ENCODE measurements at regions not wholly inside any gene's neighbourhood (a gene's known extent, or its start where the extent isn't known, plus 50 kb on each side); places are given as distances from the start of the nearest gene placed in this dataset.

GRCh38 chrX:21266949-21267348 is 107.3 kb upstream of the CNKSR2 start:
- TF ChIP-seq, protein P1, sequence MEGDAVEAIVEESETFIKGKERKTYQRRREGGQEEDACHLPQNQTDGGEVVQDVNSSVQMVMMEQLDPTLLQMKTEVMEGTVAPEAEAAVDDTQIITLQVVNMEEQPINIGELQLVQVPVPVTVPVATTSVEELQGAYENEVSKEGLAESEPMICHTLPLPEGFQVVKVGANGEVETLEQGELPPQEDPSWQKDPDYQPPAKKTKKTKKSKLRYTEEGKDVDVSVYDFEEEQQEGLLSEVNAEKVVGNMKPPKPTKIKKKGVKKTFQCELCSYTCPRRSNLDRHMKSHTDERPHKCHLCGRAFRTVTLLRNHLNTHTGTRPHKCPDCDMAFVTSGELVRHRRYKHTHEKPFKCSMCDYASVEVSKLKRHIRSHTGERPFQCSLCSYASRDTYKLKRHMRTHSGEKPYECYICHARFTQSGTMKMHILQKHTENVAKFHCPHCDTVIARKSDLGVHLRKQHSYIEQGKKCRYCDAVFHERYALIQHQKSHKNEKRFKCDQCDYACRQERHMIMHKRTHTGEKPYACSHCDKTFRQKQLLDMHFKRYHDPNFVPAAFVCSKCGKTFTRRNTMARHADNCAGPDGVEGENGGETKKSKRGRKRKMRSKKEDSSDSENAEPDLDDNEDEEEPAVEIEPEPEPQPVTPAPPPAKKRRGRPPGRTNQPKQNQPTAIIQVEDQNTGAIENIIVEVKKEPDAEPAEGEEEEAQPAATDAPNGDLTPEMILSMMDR (conservative IDR thresholded peaks at IDR 0.05; ENCODE audit: low read length) = no peak
- no peak for TF ChIP-seq EZH2phosphoT487 (IDR thresholded peaks at IDR 0.05; ENCODE audit: borderline replicate concordance, low read depth, low read length)

Data from OCI-LY7 (cell line).